IMR-90 (cell line): ENCODE measurements at regions not wholly inside any gene's neighbourhood (a gene's known extent, or its start where the extent isn't known, plus 50 kb on each side); places are given as distances from the start of the nearest gene placed in this dataset.

Experiments
- ATAC-seq: fragments of 200-7000 bp; cut with Tn5 transposase; 2 replicates; pipeline ENCODE4 v1.9.1; 2020; ENCODE audit warnings: low read depth, mild to moderate bottlenecking, moderate library complexity
- BruUV-seq: library from RNA; stranded (reverse); fragments of 400-500 nt; replicated peaks from 2 replicates; lab custom pipeline; 2021; lab: Mats Ljungman, UMichigan
- CTCF ChIA-PET: fragments of 300-600 bp; formaldehyde crosslinking; extraction: SDS; loops from one replicate; lab custom pipeline; 2021; ENCODE audit warnings: antibody characterized with exemption; lab: Yijun Ruan, JAX
- POLR2A ChIA-PET: fragments of 300-600 bp; sonication (Branson Sonifier 250); formaldehyde crosslinking; loops from one replicate; lab custom pipeline; 2022; ENCODE audit warnings: antibody characterized with exemption; ENCODE audit not compliant: unreplicated experiment; lab: Charles Lee
- DNase-seq: peaks from one replicate; pipeline ENCODE4 v3.0.0; 2013
- H2AFZ ChIP-seq: replicated peaks from 2 replicates; pipeline ENCODE3; 2013; ENCODE audit warnings: low read length, mild to moderate bottlenecking; ENCODE audit not compliant: poor library complexity
- H2AK5ac ChIP-seq: 2 replicates; pipeline ENCODE4 v1.6.1; 2013; ENCODE audit warnings: low read depth, low read length, inconsistent platforms
- H2AK9ac ChIP-seq: replicated peaks from 2 replicates; pipeline ENCODE3; 2013; ENCODE audit warnings: mild to moderate bottlenecking, low read depth, low read length, moderate library complexity; ENCODE audit not compliant: poor library complexity
- H2BK120ac ChIP-seq: 2 replicates; pipeline ENCODE4 v1.6.1; 2013; ENCODE audit warnings: low read depth, low read length, inconsistent platforms
- H2BK15ac ChIP-seq: 3 replicates; pipeline ENCODE4 v1.6.1; 2013; ENCODE audit warnings: low read depth, low read length, inconsistent platforms
- H2BK20ac ChIP-seq: 2 replicates; pipeline ENCODE4 v1.6.1; 2013; ENCODE audit warnings: low read depth, mild to moderate bottlenecking, inconsistent platforms, low read length, moderate library complexity
- H2BK5ac ChIP-seq: 2 replicates; pipeline ENCODE4 v1.6.1; 2013; ENCODE audit warnings: mild to moderate bottlenecking, low read depth, low read length, inconsistent platforms; ENCODE audit not compliant: poor library complexity, severe bottlenecking
- H3K14ac ChIP-seq: replicated peaks from 2 replicates; pipeline ENCODE4 v1.6.1; 2013; ENCODE audit warnings: low read depth, low read length, inconsistent platforms
- H3K18ac ChIP-seq: 2 replicates; pipeline ENCODE4 v1.6.1; 2013; ENCODE audit warnings: low read depth, low read length, control low read depth
- H3K23ac ChIP-seq: 2 replicates; pipeline ENCODE4 v1.6.1; 2013; ENCODE audit warnings: low read depth, low read length, inconsistent platforms
- H3K27ac ChIP-seq: 2 replicates; pipeline ENCODE4 v1.5.1; 2013; ENCODE audit warnings: mild to moderate bottlenecking, control low read depth, low read length; ENCODE audit not compliant: insufficient read depth
- H3K27me3 ChIP-seq: 2 replicates; pipeline ENCODE4 v1.6.1; 2013; ENCODE audit warnings: low read length; ENCODE audit not compliant: control insufficient read depth, insufficient read depth
- H3K36me3 ChIP-seq: 2 replicates; pipeline ENCODE4 v1.6.1; 2013; ENCODE audit warnings: low read length, mixed read lengths; ENCODE audit not compliant: control insufficient read depth, insufficient read depth
- H3K4ac ChIP-seq: 2 replicates; pipeline ENCODE4 v1.6.1; 2013; ENCODE audit warnings: low read depth, low read length, inconsistent platforms
- H3K4me1 ChIP-seq: 2 replicates; pipeline ENCODE4 v1.6.1; 2013; ENCODE audit warnings: low read length, mixed read lengths; ENCODE audit not compliant: control insufficient read depth, insufficient read depth
- H3K4me2 ChIP-seq: 2 replicates; pipeline ENCODE4 v1.6.1; 2013; ENCODE audit warnings: low read depth, mild to moderate bottlenecking, control low read depth, low read length, moderate library complexity
- H3K4me3 ChIP-seq: 2 replicates; pipeline ENCODE4 v1.5.1; 2013; ENCODE audit warnings: low read depth, mild to moderate bottlenecking, control low read depth, low read length, moderate library complexity; ENCODE audit not compliant: insufficient read depth
- H3K56ac ChIP-seq: 2 replicates; pipeline ENCODE4 v1.6.1; 2013; ENCODE audit warnings: low read length, inconsistent platforms; ENCODE audit not compliant: insufficient read depth; ENCODE audit errors: extremely low read depth
- H3K79me1 ChIP-seq, 2 experiments: 2 replicates each; pipeline ENCODE4 v1.6.1; 2013; ENCODE audit warnings: low read length in 2 of 2, inconsistent platforms in 1 of 2, low read depth in 1 of 2
- H3K9ac ChIP-seq: 2 replicates; pipeline ENCODE4 v1.6.1; 2013; ENCODE audit warnings: low read depth, low read length, control low read depth
- H3K9me1 ChIP-seq: 2 replicates; pipeline ENCODE4 v1.6.1; 2013; ENCODE audit warnings: low read length, inconsistent platforms; ENCODE audit not compliant: insufficient read depth
- H3K9me3 ChIP-seq: 2 replicates; pipeline ENCODE4 v1.6.1; 2013; ENCODE audit warnings: low read length; ENCODE audit not compliant: control insufficient read depth, insufficient read depth
- H4K20me1 ChIP-seq: 2 replicates; pipeline ENCODE4 v1.6.1; 2013; ENCODE audit warnings: low read length, inconsistent platforms; ENCODE audit not compliant: insufficient read depth
- H4K5ac ChIP-seq: 2 replicates; pipeline ENCODE4 v1.6.1; 2013; ENCODE audit warnings: mild to moderate bottlenecking, low read depth, low read length, control low read depth
- H4K8ac ChIP-seq, 2 experiments: 2 replicates each; pipeline ENCODE4 v1.6.1; 2013; ENCODE audit warnings: low read depth in 2 of 2, low read length in 2 of 2, control low read depth in 1 of 2, inconsistent platforms in 1 of 2
- H4K91ac ChIP-seq: 2 replicates; pipeline ENCODE4 v1.6.1; 2013; ENCODE audit warnings: low read depth, low read length, inconsistent platforms; ENCODE audit not compliant: insufficient read depth
- BHLHE40 ChIP-seq: fragments of 150-350 bp; IDR thresholded peaks from 2 replicates; pipeline ENCODE4 v1.6.1; 2016; ENCODE audit warnings: mild to moderate bottlenecking, low read depth, low read length
- CEBPB ChIP-seq: IDR thresholded peaks from 2 replicates; pipeline ENCODE4 v1.6.1; 2012; ENCODE audit warnings: low read depth, low read length, improper control_type of control experiment
- CHD1 ChIP-seq: IDR thresholded peaks from 2 replicates; pipeline ENCODE4 v1.6.1; 2012; ENCODE audit warnings: low read depth, low read length, improper control_type of control experiment
- CTCF ChIP-seq: conservative IDR thresholded peaks from 2 replicates; pipeline ENCODE4 v1.5.1; 2012; ENCODE audit warnings: mild to moderate bottlenecking, low read depth, low read length, improper control_type of control experiment
- ELK1 ChIP-seq: fragments of 150-350 bp; IDR thresholded peaks from 2 replicates; pipeline ENCODE4 v1.6.1; 2016; ENCODE audit warnings: low read depth, mild to moderate bottlenecking, low read length, moderate library complexity, borderline replicate concordance
- FOS ChIP-seq: fragments of 150-350 bp; IDR thresholded peaks from 2 replicates; pipeline ENCODE4 v1.6.1; 2016; ENCODE audit warnings: low read depth, low read length
- MAFK ChIP-seq: IDR thresholded peaks from 2 replicates; pipeline ENCODE4 v1.6.1; 2012; ENCODE audit warnings: low read depth, low read length, improper control_type of control experiment
- MAZ ChIP-seq: IDR thresholded peaks from 2 replicates; pipeline ENCODE4 v1.6.1; 2012; ENCODE audit warnings: low read depth, mild to moderate bottlenecking, low read length, improper control_type of control experiment, moderate library complexity, borderline replicate concordance
- MXI1 ChIP-seq: IDR thresholded peaks from 2 replicates; pipeline ENCODE4 v1.6.1; 2012; ENCODE audit warnings: low read depth, mild to moderate bottlenecking, low read length, moderate library complexity, borderline replicate concordance
- NFE2L2 ChIP-seq: fragments of 150-350 bp; IDR thresholded peaks from 2 replicates; pipeline ENCODE4 v1.6.1; 2016; ENCODE audit warnings: low read depth, mild to moderate bottlenecking, low read length
- POLR2A ChIP-seq: IDR thresholded peaks from 2 replicates; pipeline ENCODE4 v1.6.1; 2012; ENCODE audit warnings: mild to moderate bottlenecking, low read depth, low read length
- RAD21 ChIP-seq: IDR thresholded peaks from 2 replicates; pipeline ENCODE4 v1.6.1; 2012; ENCODE audit warnings: low read length, improper control_type of control experiment
- RCOR1 ChIP-seq: IDR thresholded peaks from 2 replicates; pipeline ENCODE4 v1.6.1; 2012; ENCODE audit warnings: mild to moderate bottlenecking, low read length, improper control_type of control experiment; ENCODE audit not compliant: insufficient replicate concordance
- RFX5 ChIP-seq: IDR thresholded peaks from 2 replicates; pipeline ENCODE4 v1.8.0; 2012; ENCODE audit warnings: low read depth, mild to moderate bottlenecking, low read length, moderate library complexity
- SMC3 ChIP-seq: fragments of 150-350 bp; IDR thresholded peaks from 2 replicates; pipeline ENCODE4 v1.6.1; 2016; ENCODE audit warnings: low read depth, mild to moderate bottlenecking, antibody characterized with exemption, low read length, moderate library complexity
- WGBS, 2 experiments: methylation state at CpG; one replicate each; pipeline versions ENCODE4 v1.1.5 to v1.1.7; 2013; ENCODE audit warnings: missing lambda C conversion rate in 2 of 2; ENCODE audit not compliant: insufficient read length in 1 of 2; ENCODE audit errors: extremely low coverage in 2 of 2; 5-methylcytosine and 5-hydroxymethylcytosine counted together
- dilution Hi-C: fragments of 300-500 bp; cut with HindIII; formaldehyde crosslinking; loops from one replicate; pipeline ENCODE4 v1.14.3; 2018; ENCODE audit warnings: low sequenced_read_pairs; ENCODE audit not compliant: unreplicated experiment
- in situ Hi-C: fragments of 300-500 bp; cut with MboI; formaldehyde crosslinking; loops from 3 replicates; pipeline ENCODE4 v1.14.3; 2019; ENCODE audit warnings: low sequenced_read_pairs, inconsistent platforms, mixed read lengths
- intact Hi-C: fragments of 100-400 bp; cut with micrococcal nuclease; formaldehyde crosslinking; loops from 2 replicates; pipeline ENCODE4 v1.10.0; 2022
- TF ChIP-seq, protein P1 (sequence below): fragments of 150-350 bp; IDR thresholded peaks from 2 replicates; pipeline ENCODE4 v1.6.1; 2017; ENCODE audit warnings: mild to moderate bottlenecking, antibody characterized with exemption, low read length, low read depth

DNA sequence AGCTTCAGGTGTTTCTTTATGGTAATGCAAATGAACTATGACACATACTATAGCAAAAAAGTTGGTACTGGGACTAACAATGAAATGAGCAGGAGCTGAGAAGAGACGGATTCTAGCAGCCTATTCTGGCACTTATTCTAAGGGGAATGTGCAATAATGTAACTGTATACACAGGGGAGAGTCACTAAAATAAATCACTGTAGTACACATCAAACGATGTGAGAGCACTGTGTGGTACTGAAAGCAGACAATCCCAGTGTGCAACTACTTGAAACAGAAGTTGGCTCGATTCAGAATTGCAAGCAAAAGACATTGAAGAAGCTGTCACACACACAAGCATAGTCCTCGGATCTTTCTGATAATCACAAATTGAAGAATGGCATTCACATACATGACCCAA lies 1713.0 kb upstream of the CDH9 start:
- Histone ChIP-seq H2AK5ac (no peak overlapping the region), H3K18ac (no peak overlapping the region), H3K9me1 (no peaks in the 10 kb centered on the region), H2AFZ (no peak overlapping the region), H4K20me1 (no peaks in the 10 kb centered on the region), H2BK120ac (no peak overlapping the region), H3K4me1 (no peaks in the 10 kb centered on the region), H2BK20ac (no peak overlapping the region), H2BK15ac (no peak overlapping the region), H3K4me2 (no peak overlapping the region), H4K91ac (no peak overlapping the region), H3K4ac (no peak overlapping the region), H3K27me3 (no peaks in the 10 kb centered on the region), H3K79me1 (no peaks in the 10 kb centered on the region), H3K56ac (no peak overlapping the region), H2AK9ac (no peak overlapping the region), H3K14ac (no peak overlapping the region), H3K4me3 (no peak overlapping the region), H4K8ac (no peak overlapping the region), H2BK5ac (no peak overlapping the region), H3K9me3 (0 out of 2 replicates have a peak, but pooled peaks cover 1% of the 10 kb centered on the region), H3K27ac (no peak overlapping the region), H3K36me3 (no peaks in the 10 kb centered on the region), H3K9ac (no peak overlapping the region), H3K23ac (no peak overlapping the region), H4K5ac (no peak overlapping the region)
- in situ Hi-C loops: no loop called here
- BruUV-seq: no TSS peak
- DNase-seq (no peak), ATAC-seq (no peak)
- intact Hi-C loops: no loop called here
- ChIA-PET CTCF (no interaction called here), POLR2A (no interaction called here)
- dilution Hi-C loops: no loop called here
- 0% methylated on average over 1 of the region's 4 CpGs; no CpG with 5 or more reads in 1 of the 2 experiments for WGBS, 2 experiments
- TF ChIP-seq MAZ: no peak
- no peak for TF ChIP-seq CTCF
- TF ChIP-seq CEBPB: no peak
- TF ChIP-seq CHD1: no peak
- no peak for TF ChIP-seq MAFK
- no peak for TF ChIP-seq BHLHE40
- no peak for TF ChIP-seq SMC3
- TF ChIP-seq POLR2A: no peak
- TF ChIP-seq ELK1: no peak
- no peak for TF ChIP-seq NFE2L2
- TF ChIP-seq RAD21: no peak
- TF ChIP-seq, protein P1, sequence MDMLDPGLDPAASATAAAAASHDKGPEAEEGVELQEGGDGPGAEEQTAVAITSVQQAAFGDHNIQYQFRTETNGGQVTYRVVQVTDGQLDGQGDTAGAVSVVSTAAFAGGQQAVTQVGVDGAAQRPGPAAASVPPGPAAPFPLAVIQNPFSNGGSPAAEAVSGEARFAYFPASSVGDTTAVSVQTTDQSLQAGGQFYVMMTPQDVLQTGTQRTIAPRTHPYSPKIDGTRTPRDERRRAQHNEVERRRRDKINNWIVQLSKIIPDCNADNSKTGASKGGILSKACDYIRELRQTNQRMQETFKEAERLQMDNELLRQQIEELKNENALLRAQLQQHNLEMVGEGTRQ: no peak
- TF ChIP-seq RCOR1: no peak
- TF ChIP-seq MXI1: no peak
- TF ChIP-seq FOS: no peak
- no peak for TF ChIP-seq RFX5
